ENCODE measurements at regions not wholly inside any gene's neighbourhood (a gene's known extent, or its start where the extent isn't known, plus 50 kb on each side); places are given as distances from the start of the nearest gene placed in this dataset.
"Not testable (repeated sequence)": the region's sequence is repeated elsewhere in the genome, so short reads cannot be mapped to it uniquely, and the experiment has no call there.

DNA sequence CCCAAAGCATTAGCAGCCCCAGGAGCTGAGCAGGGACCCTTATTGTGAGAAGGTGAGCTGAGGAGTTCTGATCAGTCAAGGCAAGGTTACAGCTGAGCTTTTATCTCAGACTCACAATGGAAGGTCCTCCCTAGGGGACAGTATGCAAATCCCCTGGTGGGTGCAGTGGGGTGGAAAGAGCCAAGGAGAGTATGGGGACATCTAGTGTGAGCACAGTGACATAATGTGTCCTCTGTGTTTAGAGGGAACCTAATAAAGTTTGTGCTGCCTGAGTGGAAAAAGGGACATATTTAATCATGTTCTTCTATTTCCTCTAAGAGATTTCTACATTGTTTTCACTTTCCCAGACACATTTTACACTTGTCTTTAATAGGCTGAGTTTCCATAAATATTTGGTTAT, 438.0 kb downstream of the RPIA start:
- TF ChIP-seq, protein P1, sequence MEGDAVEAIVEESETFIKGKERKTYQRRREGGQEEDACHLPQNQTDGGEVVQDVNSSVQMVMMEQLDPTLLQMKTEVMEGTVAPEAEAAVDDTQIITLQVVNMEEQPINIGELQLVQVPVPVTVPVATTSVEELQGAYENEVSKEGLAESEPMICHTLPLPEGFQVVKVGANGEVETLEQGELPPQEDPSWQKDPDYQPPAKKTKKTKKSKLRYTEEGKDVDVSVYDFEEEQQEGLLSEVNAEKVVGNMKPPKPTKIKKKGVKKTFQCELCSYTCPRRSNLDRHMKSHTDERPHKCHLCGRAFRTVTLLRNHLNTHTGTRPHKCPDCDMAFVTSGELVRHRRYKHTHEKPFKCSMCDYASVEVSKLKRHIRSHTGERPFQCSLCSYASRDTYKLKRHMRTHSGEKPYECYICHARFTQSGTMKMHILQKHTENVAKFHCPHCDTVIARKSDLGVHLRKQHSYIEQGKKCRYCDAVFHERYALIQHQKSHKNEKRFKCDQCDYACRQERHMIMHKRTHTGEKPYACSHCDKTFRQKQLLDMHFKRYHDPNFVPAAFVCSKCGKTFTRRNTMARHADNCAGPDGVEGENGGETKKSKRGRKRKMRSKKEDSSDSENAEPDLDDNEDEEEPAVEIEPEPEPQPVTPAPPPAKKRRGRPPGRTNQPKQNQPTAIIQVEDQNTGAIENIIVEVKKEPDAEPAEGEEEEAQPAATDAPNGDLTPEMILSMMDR (conservative IDR thresholded peaks at IDR 0.05; ENCODE audit: low read depth, low read length) = not testable (repeated sequence)
- not testable (repeated sequence) for TF ChIP-seq EZH2 (IDR thresholded peaks at IDR 0.05; ENCODE audit: borderline replicate concordance, low read depth, low read length, poor library complexity, severe bottlenecking)

Data from A673 (cell line).